SU-DHL-6 (cell line): ENCODE measurements at regions not wholly inside any gene's neighbourhood (a gene's known extent, or its start where the extent isn't known, plus 50 kb on each side); places are given as distances from the start of the nearest gene placed in this dataset.

Source experiments
- H2AFZ ChIP-seq: fragments of 200-600 bp; sonication (generic); 2 replicates; pipeline ENCODE4 v1.6.1; 2014; ENCODE audit warnings: low read depth, mild to moderate bottlenecking, moderate library complexity, mixed read lengths, antibody characterized with exemption, low read length; ENCODE audit not compliant: severe bottlenecking
- H3F3A ChIP-seq: fragments of 200-600 bp; shearing (Covaris generic); 2 replicates; pipeline ENCODE4 v1.6.0; 2016; ENCODE audit warnings: antibody characterized with exemption, mild to moderate bottlenecking; ENCODE audit not compliant: insufficient read depth
- H3K27ac ChIP-seq: fragments of 200-600 bp; sonication (generic); 2 replicates; pipeline ENCODE4 v1.5.1; 2016; ENCODE audit warnings: low read depth, mild to moderate bottlenecking, low read length, moderate library complexity, mixed read lengths
- H3K27me3 ChIP-seq: fragments of 200-600 bp; sonication (generic), shearing (Covaris generic); 2 replicates; pipeline ENCODE4 v1.6.0; 2014; ENCODE audit warnings: mild to moderate bottlenecking, low read length
- H3K36me3 ChIP-seq: fragments of 200-600 bp; sonication (generic); 2 replicates; pipeline ENCODE4 v1.6.1; 2014; ENCODE audit warnings: mild to moderate bottlenecking, low read length, mixed read lengths
- H3K4me2 ChIP-seq: fragments of 300-600, 200-600 bp; shearing (Covaris generic), sonication (generic); 2 replicates; pipeline ENCODE4 v1.6.0; 2014; ENCODE audit warnings: low read length, low read depth, mild to moderate bottlenecking; ENCODE audit not compliant: poor library complexity, severe bottlenecking
- H3K4me3 ChIP-seq: fragments of 200-600 bp; sonication (generic); 2 replicates; pipeline ENCODE4 v1.5.1; 2014; ENCODE audit warnings: antibody characterized with exemption, low read length, mild to moderate bottlenecking, mixed read lengths; ENCODE audit not compliant: insufficient read depth, poor library complexity, severe bottlenecking
- H3K79me2 ChIP-seq: fragments of 200-600 bp; sonication (generic); 2 replicates; pipeline ENCODE4 v1.6.1; 2014; ENCODE audit warnings: mild to moderate bottlenecking, low read length, moderate library complexity; ENCODE audit not compliant: insufficient read depth
- H3K9ac ChIP-seq: fragments of 200-600 bp; sonication (generic); 2 replicates; pipeline ENCODE4 v1.7.0; 2014; ENCODE audit warnings: mild to moderate bottlenecking, low read length
- H3K9me2 ChIP-seq: fragments of 200-600 bp; sonication (generic); replicated peaks from 2 replicates; pipeline ENCODE4 v1.6.1; 2014; ENCODE audit warnings: low read length; ENCODE audit not compliant: insufficient read depth
- H3K9me3 ChIP-seq: fragments of 200-600 bp; sonication (generic); 2 replicates; pipeline ENCODE4 v1.6.1; 2014; ENCODE audit warnings: low read length, mixed read lengths; ENCODE audit not compliant: insufficient read depth
- H4K20me1 ChIP-seq: fragments of 200-600 bp; sonication (generic); 2 replicates; pipeline ENCODE4 v1.6.1; 2014; ENCODE audit warnings: low read depth, mild to moderate bottlenecking, antibody characterized with exemption, low read length, moderate library complexity, mixed read lengths
- CTCF ChIP-seq: fragments of 200-600 bp; sonication (generic); IDR thresholded peaks from one replicate; pipeline ENCODE4 v1.5.1; 2017; ENCODE audit warnings: antibody characterized with exemption, mild to moderate bottlenecking, low read length, moderate library complexity; ENCODE audit not compliant: insufficient read depth, poor library complexity, severe bottlenecking
- EZH2phosphoT487 ChIP-seq: fragments of 200-600 bp; sonication (generic), shearing (Covaris generic); conservative IDR thresholded peaks from 2 replicates; pipeline ENCODE4 v1.6.1; 2018; ENCODE audit warnings: mild to moderate bottlenecking, antibody characterized with exemption, low read length, moderate library complexity, mixed read lengths

GRCh38 chr4:34939073-34939472 is 1305.2 kb downstream of the ARAP2 start:
- H3K9me2 ChIP-seq: no peaks in the 10 kb centered on the region
- no peaks in the 10 kb centered on the region for H3K9me3 ChIP-seq
- no peak overlapping the region for H3K9ac ChIP-seq
- H3K27ac ChIP-seq: no peak overlapping the region
- no peaks in the 10 kb centered on the region for H3K79me2 ChIP-seq
- H3K27me3 ChIP-seq: no peaks in the 10 kb centered on the region
- no peak overlapping the region for H3K4me2 ChIP-seq
- H2AFZ ChIP-seq: peak overlapping the region; percentile 51
- no peaks in the 10 kb centered on the region for H4K20me1 ChIP-seq
- TF ChIP-seq EZH2phosphoT487: no peak
- no peak for TF ChIP-seq CTCF
- H3K4me3 ChIP-seq: no peak overlapping the region
- no peaks in the 10 kb centered on the region for H3K36me3 ChIP-seq
- H3F3A ChIP-seq: no peaks in the 10 kb centered on the region

- no peak for TF ChIP-seq EZH2phosphoT487
- no peak for TF ChIP-seq CTCF
Observed at GRCh38 chr4:34943741-34944386, 1300.5 kb downstream of the ARAP2 start.

GRCh38 chr4:34950926-34951325 is 1293.4 kb downstream of the ARAP2 start:
- H3K9ac ChIP-seq: no peak overlapping the region
- H2AFZ ChIP-seq: peak overlapping the region; percentile 19
- no peaks in the 10 kb centered on the region for H3F3A ChIP-seq
- no peaks in the 10 kb centered on the region for H4K20me1 ChIP-seq
- no peak overlapping the region for H3K27ac ChIP-seq
- H3K36me3 ChIP-seq: no peaks in the 10 kb centered on the region
- no peak overlapping the region for H3K4me2 ChIP-seq
- H3K4me3 ChIP-seq: no peak overlapping the region
- no peaks in the 10 kb centered on the region for H3K79me2 ChIP-seq
- H3K9me3 ChIP-seq: no peaks in the 10 kb centered on the region; the same call in 1 of the 2 replicates
- no peaks in the 10 kb centered on the region for H3K9me2 ChIP-seq
- no peaks in the 10 kb centered on the region for H3K27me3 ChIP-seq
- TF ChIP-seq CTCF (no peak), EZH2phosphoT487 (no peak)

More at GRCh38 chr4:34943741-34944386, 1300.5 kb downstream of the ARAP2 start:
- Histone ChIP-seq H2AFZ (no peak overlapping the region), H3K27me3 (no peaks in the 10 kb centered on the region), H3F3A (no peaks in the 10 kb centered on the region), H3K27ac (no peak overlapping the region), H3K9ac (no peak overlapping the region), H3K9me3 (no peaks in the 10 kb centered on the region), H3K79me2 (no peaks in the 10 kb centered on the region), H3K4me3 (no peak overlapping the region), H3K4me2 (no peak overlapping the region), H4K20me1 (no peaks in the 10 kb centered on the region), H3K9me2 (no peaks in the 10 kb centered on the region), H3K36me3 (no peaks in the 10 kb centered on the region)
